HTR-8/SVneo (cell line): ENCODE measurements at regions not wholly inside any gene's neighbourhood (a gene's known extent, or its start where the extent isn't known, plus 50 kb on each side); places are given as distances from the start of the nearest gene placed in this dataset.
"Not testable (repeated sequence)": the region's sequence is repeated elsewhere in the genome, so short reads cannot be mapped to it uniquely, and the experiment has no call there.

ENCODE experiments used
- DNase-seq: peaks from one replicate; pipeline ENCODE4 v3.0.0; 2011; ENCODE audit warnings: low spot score, mixed read lengths; ENCODE audit not compliant: insufficient read length
- FAIRE-seq: peaks from 2 replicates; lab custom pipeline; 2011; peaks lifted over from hg19 to GRCh38; lab: Jason Lieb, UNC

DNA sequence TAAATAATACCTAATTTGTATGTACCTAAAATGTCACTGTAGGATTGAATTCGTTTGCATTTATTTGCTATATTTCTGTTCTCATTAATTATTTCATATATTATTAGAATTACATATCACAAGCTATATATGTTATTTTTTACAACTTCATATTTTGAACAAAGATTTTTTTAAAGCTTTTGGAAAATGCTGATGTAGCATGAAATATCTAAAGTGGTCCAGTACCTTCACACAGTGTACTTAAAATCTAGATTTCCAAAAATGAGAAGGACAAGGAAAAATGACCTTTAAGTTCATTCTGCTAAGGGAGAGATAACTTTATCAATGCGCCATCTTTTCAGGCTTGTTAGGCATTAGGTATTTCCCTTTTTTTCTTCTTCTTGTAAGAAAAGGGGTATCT lies 71.8 kb downstream of the LARP7 start:
- no peak for DNase-seq
- no peak for FAIRE-seq

- no peak for FAIRE-seq
- no peak for DNase-seq
Measured at GRCh38 chr4:112714922-112715901, 78.3 kb downstream of the LARP7 start.

DNA sequence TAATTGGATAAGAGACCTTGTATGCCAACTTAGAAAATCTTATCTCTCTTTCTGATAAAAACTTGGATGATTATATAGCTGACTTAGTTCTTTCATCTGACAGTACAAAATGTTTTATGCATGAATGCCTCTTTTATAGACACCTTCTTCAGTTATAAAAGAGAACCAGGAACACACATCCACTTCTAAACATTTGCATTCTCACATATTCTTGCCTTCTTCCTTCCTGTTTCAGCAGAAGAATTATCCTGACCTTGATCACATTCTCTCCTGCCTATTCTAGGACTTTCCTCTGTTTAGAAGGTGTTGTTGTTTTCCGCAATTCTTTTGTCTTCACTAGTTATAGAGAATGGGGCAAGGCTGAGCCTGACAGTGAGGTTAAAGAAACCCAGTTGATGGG lies 80.9 kb downstream of the LARP7 start:
- DNase-seq: no peak
- FAIRE-seq: no peak

DNA sequence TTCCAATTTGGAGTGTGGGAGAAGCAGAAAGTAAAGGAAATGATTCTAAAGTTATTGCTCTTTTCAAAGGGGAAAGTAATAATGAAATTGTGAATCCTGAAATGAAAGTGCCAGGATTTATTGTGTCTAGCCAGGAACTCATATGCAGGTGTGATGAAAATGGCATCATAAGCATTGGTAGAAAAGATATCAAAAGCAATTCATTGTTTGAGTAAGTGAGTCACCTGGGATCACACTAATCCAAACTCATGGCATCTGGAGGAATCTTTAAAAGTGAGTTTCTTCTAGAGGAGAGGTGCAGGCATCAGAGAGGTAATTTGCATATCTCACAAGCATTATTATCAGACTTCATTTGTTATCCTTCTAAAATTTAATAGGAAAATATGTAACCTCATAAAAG lies 84.7 kb downstream of the LARP7 start:
- DNase-seq (no peak), FAIRE-seq (no peak)

GRCh38 chr4:112726041-112726440 lies 89.1 kb downstream of the LARP7 start:
- FAIRE-seq (no peak), DNase-seq (peak; percentile 10)

DNA sequence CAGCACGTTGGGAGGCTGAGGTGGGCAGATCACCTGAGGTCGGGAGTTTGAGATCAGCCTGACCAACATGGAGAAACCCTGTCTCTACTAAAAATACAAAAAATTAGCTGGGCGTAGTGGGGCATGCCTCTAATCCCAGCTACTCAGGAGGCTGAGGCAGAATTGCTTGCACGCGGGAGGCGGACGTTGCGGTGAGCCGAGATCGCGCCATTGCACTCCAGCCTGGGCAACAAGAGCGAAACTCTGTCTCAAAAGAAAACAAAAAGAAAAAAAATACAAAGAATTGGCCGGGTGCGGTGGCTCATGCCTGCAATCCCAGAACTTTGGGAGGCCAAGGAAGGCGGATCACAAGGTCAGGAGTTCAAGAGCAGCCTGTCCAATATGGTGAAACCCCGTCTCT lies 90.8 kb downstream of the LARP7 start:
- DNase-seq, FAIRE-seq: not testable (repeated sequence)

GRCh38 chr4:112731715-112732114 lies 94.8 kb downstream of the LARP7 start:
- FAIRE-seq: no peak
- DNase-seq: no peak

DNA sequence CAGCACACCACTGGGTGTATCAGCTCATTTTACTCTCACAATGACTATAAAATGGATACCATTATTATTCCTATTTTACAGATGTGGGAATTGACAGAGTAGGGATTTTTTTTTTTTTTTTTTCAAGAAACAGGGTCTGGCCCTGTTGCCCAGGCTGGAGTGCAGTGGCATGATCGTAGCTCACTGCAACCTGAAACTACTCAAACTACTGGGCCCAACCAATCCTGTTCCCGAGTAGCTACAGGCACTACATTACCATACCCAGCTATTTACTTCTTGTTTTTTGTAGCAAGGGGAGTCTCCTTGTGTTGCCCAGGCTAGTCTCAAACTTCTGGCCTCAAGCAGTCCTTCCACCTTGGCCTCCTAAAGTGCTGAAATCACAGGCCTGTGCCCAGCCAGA lies 95.2 kb downstream of the LARP7 start:
- FAIRE-seq (no peak), DNase-seq (no peak)

GRCh38 chr4:112735474-112735951 lies 98.6 kb downstream of the LARP7 start:
- DNase-seq (no peak), FAIRE-seq (no peak)

- DNase-seq (no peak), FAIRE-seq (no peak)
Measured at GRCh38 chr4:112736718-112737135, 99.8 kb downstream of the LARP7 start.

DNA sequence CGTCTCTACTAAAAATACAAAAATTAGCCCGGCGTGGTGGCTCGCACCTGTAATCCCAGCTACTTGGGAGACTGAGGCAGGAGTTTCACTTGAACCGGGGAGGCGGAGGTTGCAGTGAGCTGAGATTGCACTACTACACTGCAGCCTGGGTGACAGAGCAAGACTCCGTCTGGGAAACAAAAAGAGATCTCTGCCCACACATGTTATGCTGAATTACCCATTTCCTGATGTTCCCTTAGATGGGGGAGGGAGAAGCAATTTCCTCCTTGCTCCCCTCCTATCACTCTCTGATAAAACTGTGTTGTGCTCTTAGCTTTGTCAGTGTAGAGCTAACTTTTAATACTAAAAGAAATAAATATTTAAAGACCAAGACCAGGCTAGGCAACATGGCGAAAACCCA lies 102.5 kb downstream of the LARP7 start:
- FAIRE-seq: no peak

GRCh38 chr4:112747036-112747435 lies 110.1 kb downstream of the LARP7 start:
- FAIRE-seq: no peak
- no peak for DNase-seq

More for the DNA sequence above, 102.5 kb downstream of the LARP7 start:
- no peak for DNase-seq

DNA sequence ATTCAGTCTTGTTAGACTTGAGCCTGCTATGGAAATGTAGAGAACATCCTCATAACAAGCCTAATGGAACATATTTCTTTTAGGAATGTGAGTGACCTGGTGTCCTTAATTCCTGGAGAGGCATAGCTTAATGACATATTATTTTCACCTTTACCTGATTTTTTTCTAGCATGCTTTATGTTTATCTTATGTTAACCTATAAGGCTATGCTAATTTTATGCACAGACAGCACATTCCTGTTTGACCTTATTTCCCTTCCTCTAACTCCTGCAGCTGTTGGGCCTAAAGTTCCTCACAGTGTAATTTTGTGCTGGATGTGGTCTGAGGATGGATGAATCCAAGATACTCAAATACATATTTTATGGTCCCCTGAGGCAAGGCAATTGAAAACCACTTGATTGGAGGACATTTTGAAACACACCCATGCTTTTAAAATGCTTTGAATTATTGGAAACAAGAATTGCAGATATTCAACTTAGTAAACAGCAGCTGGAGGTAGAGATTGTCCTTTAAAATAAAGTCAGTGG lies 111.5 kb downstream of the LARP7 start:
- DNase-seq (no peak), FAIRE-seq (no peak)

DNA sequence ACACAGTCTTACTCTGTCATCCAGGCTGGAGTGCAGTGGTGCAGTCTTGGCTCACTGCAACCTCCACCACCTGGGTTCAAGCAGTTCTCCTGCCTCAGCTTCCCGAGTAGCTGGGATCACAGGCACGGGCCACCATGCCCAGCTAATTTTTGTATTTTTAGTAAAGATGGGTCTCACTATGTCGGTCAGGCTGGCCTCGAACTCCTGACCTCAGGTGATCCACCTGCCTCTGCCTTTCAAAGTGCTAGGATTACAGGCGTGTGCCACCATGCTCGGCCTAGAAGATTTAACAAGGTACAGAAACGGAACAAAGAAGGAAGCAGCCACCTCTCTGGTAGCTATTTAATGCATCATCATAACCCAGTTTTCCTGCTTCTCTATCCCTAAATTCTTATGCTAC lies 113.8 kb downstream of the LARP7 start:
- not testable (repeated sequence) for FAIRE-seq, DNase-seq

DNA sequence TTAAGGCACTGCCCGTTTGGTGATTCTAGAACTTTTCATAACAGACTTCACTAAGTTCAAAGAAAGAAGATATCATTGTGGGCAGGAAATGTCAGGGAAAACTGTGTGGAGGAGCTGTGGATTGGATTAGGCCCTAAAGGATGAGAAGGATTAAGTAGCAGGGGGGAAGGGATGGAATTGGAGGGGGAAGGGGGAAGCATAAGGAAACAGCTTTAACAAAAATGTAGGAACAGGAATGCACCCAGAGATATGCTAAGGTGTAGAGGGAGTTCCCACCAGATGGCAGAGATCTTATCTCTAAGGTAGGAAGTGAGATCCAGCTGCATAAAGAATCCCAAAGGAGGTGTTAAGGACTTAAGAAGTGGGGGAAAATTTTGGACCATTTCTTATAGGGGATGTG lies 114.5 kb downstream of the LARP7 start:
- no peak for FAIRE-seq
- no peak for DNase-seq

DNA sequence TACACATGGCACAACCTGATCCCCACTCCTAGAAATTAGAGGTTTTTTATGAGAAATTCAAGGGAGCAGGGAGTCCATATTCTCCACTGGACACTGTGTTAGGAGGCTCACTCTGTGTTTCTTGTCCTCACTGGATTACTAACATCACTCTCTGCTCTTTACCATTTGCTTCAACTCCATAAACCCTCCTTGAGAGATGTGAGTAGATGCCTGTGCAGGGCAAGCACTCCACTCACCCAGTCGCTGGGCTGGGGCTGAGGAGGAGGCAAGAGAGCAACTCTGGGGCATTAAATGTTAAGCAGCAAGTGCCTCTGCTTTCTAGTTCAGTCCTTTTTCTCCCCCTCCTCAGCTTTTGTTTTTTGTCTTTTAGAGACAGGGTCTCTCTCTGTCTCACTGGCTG lies 115.1 kb downstream of the LARP7 start:
- FAIRE-seq (no peak), DNase-seq (no peak)

DNA sequence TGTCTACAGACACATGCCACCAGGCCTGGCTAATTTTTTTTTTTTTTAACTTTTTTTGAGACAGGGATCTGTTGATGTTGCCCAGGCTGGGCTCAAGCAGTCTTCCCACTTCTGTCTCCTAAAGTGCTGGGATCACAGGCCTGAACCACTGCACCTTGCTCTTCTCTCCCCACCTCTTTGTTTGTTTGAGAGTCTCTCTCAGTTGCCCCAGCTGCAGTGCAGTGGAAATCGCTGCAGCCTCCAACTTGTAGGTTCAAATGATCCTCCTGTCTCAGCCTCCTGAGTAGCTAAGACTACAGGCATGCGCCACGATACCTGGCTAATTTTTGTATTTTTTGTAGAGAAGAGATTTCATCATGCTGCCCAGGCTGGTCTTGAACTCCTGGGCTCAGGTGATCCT lies 115.6 kb downstream of the LARP7 start:
- no peak for FAIRE-seq
- DNase-seq: no peak

- FAIRE-seq (no peak), DNase-seq (no peak)
Measured at GRCh38 chr4:112753333-112753732, 116.4 kb downstream of the LARP7 start.

- FAIRE-seq (no peak), DNase-seq (no peak)
Measured at GRCh38 chr4:112759313-112759712, 122.4 kb downstream of the LARP7 start.

DNA sequence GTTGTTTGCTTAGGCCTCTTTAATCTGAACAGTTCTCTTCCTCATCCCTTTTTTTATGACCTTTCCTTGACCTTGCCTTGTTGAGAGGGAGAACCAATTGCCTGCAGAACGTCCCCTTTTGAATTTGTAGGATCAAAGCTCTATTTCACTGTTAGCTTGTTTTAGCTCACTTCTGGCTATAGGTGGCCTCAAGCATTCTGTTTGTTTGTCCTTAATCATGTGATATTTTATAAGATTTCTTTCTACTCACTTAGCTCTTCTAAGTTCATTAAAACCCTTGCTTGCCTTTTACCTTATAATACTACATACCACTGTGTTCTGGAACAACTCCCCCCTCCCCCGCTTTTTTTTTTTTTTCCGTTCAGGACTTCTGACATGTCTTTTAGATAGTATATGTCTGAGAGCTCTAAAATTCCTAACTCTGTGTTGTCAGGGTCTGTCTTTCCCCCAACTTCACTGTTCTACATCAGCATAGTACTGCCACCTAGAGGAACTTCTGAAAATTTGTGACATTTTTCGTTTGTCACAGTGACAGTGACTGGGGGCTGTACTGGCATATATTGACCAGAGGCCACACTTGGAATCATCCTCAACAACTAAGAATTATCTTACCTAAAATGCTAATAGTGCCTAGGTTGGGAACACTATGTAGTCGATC lies 128.5 kb downstream of the LARP7 start:
- peak; percentile 65 for DNase-seq
- FAIRE-seq: no peak

DNA sequence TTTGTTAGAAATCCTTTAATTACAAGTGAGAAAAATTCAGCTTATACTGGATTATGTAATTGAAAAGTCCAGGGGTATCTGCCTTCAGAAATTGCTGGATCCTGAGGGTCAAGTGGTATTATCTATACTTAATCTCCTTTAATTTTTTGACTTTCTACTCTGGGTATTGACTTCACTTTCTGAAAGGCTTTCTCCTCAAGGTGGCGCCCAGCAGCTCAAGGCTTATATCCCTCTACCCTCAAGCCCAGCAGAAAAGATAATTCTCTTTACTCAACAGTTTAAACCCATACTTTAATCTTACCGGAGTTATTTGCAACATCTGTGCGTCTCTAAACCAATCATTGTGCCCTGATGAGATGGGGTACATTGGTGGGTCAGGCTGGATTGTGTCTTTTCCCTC lies 129.5 kb downstream of the LARP7 start:
- no peak for DNase-seq
- no peak for FAIRE-seq
